Endodermal cell (in vitro differentiated cells): ENCODE measurements at regions not wholly inside any gene's neighbourhood (a gene's known extent, or its start where the extent isn't known, plus 50 kb on each side); places are given as distances from the start of the nearest gene placed in this dataset.
A peak's percentile ranks its signal among the peaks of the same experiment; 100 is the strongest.
"Not testable (repeated sequence)": the region's sequence is repeated elsewhere in the genome, so short reads cannot be mapped to it uniquely, and the experiment has no call there.

Experiments used
- DNase-seq: peaks from one replicate; pipeline ENCODE4 v3.0.0-alpha.2; 2017
- H3K27ac ChIP-seq: 2 replicates; pipeline ENCODE4 v1.5.1; 2013; ENCODE audit warnings: mild to moderate bottlenecking, low read depth, low read length, moderate library complexity
- H3K27me3 ChIP-seq: 2 replicates; pipeline ENCODE4 v1.6.1; 2013; ENCODE audit warnings: mild to moderate bottlenecking, low read length, moderate library complexity; ENCODE audit not compliant: insufficient read depth, control insufficient read depth, poor library complexity, severe bottlenecking
- H3K36me3 ChIP-seq: 2 replicates; pipeline ENCODE4 v1.7.0; 2013; ENCODE audit warnings: mild to moderate bottlenecking, low read length, moderate library complexity; ENCODE audit not compliant: control insufficient read depth, insufficient read depth
- H3K4me1 ChIP-seq: one replicate; pipeline ENCODE4 v1.7.0; 2013; ENCODE audit warnings: low read length; ENCODE audit not compliant: control insufficient read depth, insufficient read depth
- H3K4me3 ChIP-seq: 2 replicates; pipeline ENCODE4 v1.5.1; 2013; ENCODE audit warnings: mild to moderate bottlenecking, low read length, moderate library complexity
- H3K9ac ChIP-seq: 2 replicates; pipeline ENCODE4 v1.6.1; 2013; ENCODE audit warnings: mild to moderate bottlenecking, low read length, moderate library complexity; ENCODE audit not compliant: poor library complexity, severe bottlenecking; ENCODE audit errors: extremely low read depth
- H3K9me3 ChIP-seq: 2 replicates; pipeline ENCODE4 v1.6.1; 2013; ENCODE audit warnings: mild to moderate bottlenecking, low read length, moderate library complexity; ENCODE audit not compliant: control insufficient read depth
- H3K27ac Mint-ChIP-seq: 2 replicates; pipeline ENCODE4 v1.8.0; 2020; ENCODE audit warnings: mixed read lengths
- H3K27me3 Mint-ChIP-seq: 2 replicates; pipeline ENCODE4 v1.8.0; 2021; ENCODE audit warnings: mild to moderate bottlenecking, mixed read lengths; ENCODE audit not compliant: insufficient read depth
- H3K36me3 Mint-ChIP-seq: 2 replicates; pipeline ENCODE4 v1.8.0; 2020; ENCODE audit warnings: low read depth, mixed read lengths
- H3K4me1 Mint-ChIP-seq: 2 replicates; pipeline ENCODE4 v1.8.0; 2020; ENCODE audit warnings: mixed read lengths
- H3K4me3 Mint-ChIP-seq: 2 replicates; pipeline ENCODE4 v1.8.0; 2020; ENCODE audit warnings: mild to moderate bottlenecking, moderate library complexity, mixed read lengths
- H3K9me3 Mint-ChIP-seq: 2 replicates; pipeline ENCODE4 v1.8.0; 2020; ENCODE audit warnings: mild to moderate bottlenecking, mixed read lengths
- WGBS, 2 experiments: methylation state at CpG; one replicate each; pipeline versions ENCODE4 v1.1.5 to v1.1.7; 2013; ENCODE audit warnings: missing lambda C conversion rate in 2 of 2, mixed read lengths in 1 of 2; ENCODE audit not compliant: insufficient coverage in 1 of 2, insufficient read length in 1 of 2; 5-methylcytosine and 5-hydroxymethylcytosine counted together
- TF ChIP-seq, protein P1 (sequence below): fragments of 200-600 bp; sonication (generic); conservative IDR thresholded peaks from 2 replicates; pipeline ENCODE4 v1.5.0; 2021; ENCODE audit warnings: antibody characterized with exemption, mild to moderate bottlenecking

DNA sequence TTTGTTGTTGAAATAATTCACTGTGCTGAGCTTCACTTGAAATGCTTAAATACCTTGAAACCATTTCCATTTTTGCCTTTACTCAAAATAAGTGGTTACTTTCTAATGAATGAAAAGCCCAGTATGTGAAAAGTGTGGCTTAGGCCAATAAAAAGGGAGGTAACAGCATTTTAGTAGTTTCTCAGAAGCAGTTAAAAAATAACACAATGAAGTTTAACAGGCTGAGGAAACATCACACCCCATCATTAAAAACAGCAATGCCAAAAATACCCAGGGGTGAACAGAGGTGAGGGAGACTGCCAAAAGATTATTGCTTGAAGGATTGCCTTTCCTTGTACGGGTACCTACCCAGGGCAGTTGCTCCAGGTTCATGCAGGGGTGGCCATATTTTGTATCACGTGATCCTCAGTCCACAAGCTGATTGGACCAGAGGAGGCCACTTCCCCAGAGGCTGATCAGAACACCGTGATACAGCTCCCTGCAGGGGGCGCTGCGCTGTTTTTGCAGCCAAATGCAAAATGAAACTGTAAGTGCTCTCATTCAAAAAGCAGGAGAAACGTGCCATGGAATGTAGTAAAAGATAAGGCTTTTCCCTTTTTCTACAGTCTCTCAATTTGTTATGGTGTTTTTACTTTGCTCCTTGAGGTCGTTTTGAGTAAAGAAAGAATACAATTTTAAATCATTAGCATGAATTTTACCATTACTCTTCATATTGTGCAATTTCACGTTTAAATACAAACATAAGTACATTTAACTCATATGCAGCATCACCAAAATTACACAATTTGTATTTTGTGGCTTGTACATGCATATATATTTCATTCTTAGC is 70.2 kb upstream of the SH3BP4 start:
- TF ChIP-seq, protein P1, sequence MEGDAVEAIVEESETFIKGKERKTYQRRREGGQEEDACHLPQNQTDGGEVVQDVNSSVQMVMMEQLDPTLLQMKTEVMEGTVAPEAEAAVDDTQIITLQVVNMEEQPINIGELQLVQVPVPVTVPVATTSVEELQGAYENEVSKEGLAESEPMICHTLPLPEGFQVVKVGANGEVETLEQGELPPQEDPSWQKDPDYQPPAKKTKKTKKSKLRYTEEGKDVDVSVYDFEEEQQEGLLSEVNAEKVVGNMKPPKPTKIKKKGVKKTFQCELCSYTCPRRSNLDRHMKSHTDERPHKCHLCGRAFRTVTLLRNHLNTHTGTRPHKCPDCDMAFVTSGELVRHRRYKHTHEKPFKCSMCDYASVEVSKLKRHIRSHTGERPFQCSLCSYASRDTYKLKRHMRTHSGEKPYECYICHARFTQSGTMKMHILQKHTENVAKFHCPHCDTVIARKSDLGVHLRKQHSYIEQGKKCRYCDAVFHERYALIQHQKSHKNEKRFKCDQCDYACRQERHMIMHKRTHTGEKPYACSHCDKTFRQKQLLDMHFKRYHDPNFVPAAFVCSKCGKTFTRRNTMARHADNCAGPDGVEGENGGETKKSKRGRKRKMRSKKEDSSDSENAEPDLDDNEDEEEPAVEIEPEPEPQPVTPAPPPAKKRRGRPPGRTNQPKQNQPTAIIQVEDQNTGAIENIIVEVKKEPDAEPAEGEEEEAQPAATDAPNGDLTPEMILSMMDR, result peak; percentile 84
- H3K9me3 ChIP-seq, result peaks cover 14% of the 10 kb centered on the region
- Mint-ChIP-seq H3K4me1 (peaks cover 18% of the 10 kb centered on the region), H3K9me3 (peaks cover 11% of the 10 kb centered on the region), H3K27me3 (no peaks in the 10 kb centered on the region), H3K27ac (no peak overlapping the region), H3K4me3 (no peak overlapping the region), H3K36me3 (peaks cover 2% of the 10 kb centered on the region)
- no peak overlapping the region for H3K4me3 ChIP-seq
- H3K27me3 ChIP-seq, result no peaks in the 10 kb centered on the region
- 73 to 76% methylated on average over 4 to 8 of the region's 8 CpGs for WGBS, 2 experiments
- peak; percentile 94 for DNase-seq
- no peaks in the 10 kb centered on the region for H3K4me1 ChIP-seq
- H3K27ac ChIP-seq, result no peak overlapping the region
- no peak overlapping the region for H3K9ac ChIP-seq
- no peaks in the 10 kb centered on the region for H3K36me3 ChIP-seq

DNA sequence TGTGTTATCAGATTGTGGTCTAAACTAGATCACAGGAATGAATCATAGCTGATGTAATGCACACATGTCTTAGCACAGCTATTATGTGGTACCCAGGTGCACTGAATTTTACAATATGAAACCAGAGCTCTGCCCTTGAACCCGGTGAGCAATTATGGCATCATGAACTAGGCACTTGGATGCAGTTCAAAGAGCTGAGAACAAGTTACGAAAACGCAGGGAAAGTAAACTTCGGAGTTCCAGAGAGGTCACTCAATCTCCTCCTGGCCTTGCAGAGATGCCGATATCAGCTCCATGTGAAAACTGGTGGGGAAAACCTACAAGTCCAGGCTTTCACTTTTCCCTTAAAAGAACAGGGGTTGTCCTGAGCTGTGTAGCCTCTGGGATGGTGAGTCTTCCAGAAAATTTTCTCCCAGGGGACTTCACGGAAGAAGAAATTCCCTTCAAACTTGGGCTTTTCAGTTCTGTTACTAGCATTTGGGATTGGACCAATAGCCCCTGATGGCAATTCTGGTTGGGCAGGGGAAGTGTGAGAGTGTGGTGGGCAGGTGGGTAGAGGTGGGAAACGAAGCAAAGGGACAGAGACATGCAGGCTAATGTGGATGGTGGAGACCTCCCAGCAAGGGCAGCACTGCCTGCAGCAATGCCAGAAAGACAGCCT is 71.1 kb upstream of the SH3BP4 start:
- Histone ChIP-seq H3K4me1 (no peaks in the 10 kb centered on the region), H3K4me3 (no peak overlapping the region), H3K27me3 (no peaks in the 10 kb centered on the region), H3K36me3 (no peaks in the 10 kb centered on the region), H3K9ac (no peak overlapping the region), H3K9me3 (peaks cover 18% of the 10 kb centered on the region), H3K27ac (no peak overlapping the region)
- WGBS, 2 experiments, result 92 to 99% methylated on average over 6 to 7 of the region's 7 CpGs
- Mint-ChIP-seq H3K36me3 (peaks cover 3% of the 10 kb centered on the region), H3K27me3 (no peaks in the 10 kb centered on the region), H3K4me3 (no peak overlapping the region), H3K4me1 (peaks cover 17% of the 10 kb centered on the region), H3K9me3 (peaks cover 21% of the 10 kb centered on the region), H3K27ac (no peak overlapping the region)
- no peak for DNase-seq
- TF ChIP-seq, protein P1, result no peak

DNA sequence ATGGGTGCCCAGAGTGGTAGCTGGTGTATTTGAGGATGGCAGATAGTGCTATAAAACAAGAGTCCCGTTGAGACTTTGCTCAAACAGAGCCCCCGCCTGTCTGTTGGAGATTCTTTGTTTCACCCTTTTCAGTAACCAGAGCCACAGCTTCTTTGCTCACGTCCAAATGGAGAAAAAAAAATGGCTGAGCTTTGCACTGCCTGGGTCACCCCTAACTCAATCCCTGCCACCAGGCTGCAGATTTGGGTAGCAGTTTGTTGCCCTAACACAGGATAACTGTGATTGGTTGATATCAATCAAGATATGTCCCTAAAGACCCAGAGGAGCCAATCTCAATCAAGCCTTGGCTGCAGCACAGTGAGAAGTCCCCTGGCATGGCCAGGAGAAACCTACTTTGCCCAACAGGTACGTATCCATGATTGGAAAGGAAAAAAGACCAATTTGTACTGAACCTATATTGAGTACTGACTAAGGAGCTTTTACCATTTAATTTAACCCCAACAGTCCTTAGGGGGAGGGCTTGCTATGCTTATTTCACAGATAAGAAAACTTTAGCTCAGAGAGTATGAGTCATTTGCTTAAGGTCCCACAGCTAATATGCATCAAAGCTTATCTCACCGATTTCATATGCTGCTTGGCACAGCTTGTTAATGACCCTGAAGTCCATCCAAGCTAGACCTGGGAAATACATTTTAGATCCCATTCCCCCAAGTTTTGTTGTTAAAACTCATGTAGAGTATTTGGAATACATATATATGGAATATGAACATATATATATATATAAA is 72.0 kb upstream of the SH3BP4 start:
- Histone ChIP-seq H3K27me3 (no peaks in the 10 kb centered on the region), H3K9ac (no peak overlapping the region), H3K36me3 (no peaks in the 10 kb centered on the region), H3K27ac (no peak overlapping the region), H3K4me3 (no peak overlapping the region), H3K9me3 (peaks cover 18% of the 10 kb centered on the region), H3K4me1 (no peaks in the 10 kb centered on the region)
- H3K9me3 Mint-ChIP-seq, result peaks cover 21% of the 10 kb centered on the region
- WGBS, 2 experiments, result 94 to 95% methylated on average over 4 to 5 of the region's 5 CpGs
- TF ChIP-seq, protein P1, result no peak
- H3K27me3 Mint-ChIP-seq, result no peaks in the 10 kb centered on the region
- H3K4me3 Mint-ChIP-seq, result no peak overlapping the region
- H3K36me3 Mint-ChIP-seq, result peaks cover 3% of the 10 kb centered on the region
- H3K27ac Mint-ChIP-seq, result no peak overlapping the region
- peaks cover 9% of the 10 kb centered on the region for H3K4me1 Mint-ChIP-seq
- DNase-seq, result no peak

DNA sequence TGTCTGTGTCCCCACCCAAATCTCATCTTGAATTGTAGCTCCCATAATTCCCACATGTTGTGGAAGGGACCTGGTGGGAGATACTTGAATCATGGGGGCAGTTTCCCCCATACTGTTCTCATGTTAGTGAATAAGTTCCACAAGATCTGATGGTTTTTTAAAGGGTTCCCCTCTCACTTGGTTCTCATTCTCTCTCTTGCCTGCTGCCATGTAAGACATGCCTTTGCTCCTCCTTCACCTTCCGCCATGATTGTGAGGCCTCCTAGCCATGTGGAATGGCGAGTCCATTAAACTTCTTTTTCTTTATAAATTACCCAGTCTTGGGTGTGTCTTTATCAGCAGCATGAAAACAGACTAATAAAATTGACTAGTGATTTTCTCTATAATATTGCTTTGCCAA is 75.2 kb upstream of the SH3BP4 start:
- H3K4me1 ChIP-seq, H3K9ac ChIP-seq, H3K4me3 Mint-ChIP-seq, H3K4me3 ChIP-seq, H3K27ac Mint-ChIP-seq, H3K27ac ChIP-seq, H3K4me1 Mint-ChIP-seq, H3K27me3 Mint-ChIP-seq, DNase-seq, H3K36me3 ChIP-seq, H3K27me3 ChIP-seq: not testable (repeated sequence)
- Mint-ChIP-seq H3K36me3 (peaks cover 12% of the 10 kb centered on the region), H3K9me3 (peaks cover 34% of the 10 kb centered on the region)
- peaks cover 31% of the 10 kb centered on the region for H3K9me3 ChIP-seq
- 88% methylated on average over 2 of the region's 2 CpGs; no CpG with 5 or more reads in 1 of the 2 experiments for WGBS, 2 experiments
